Body of pancreas (tissue), 4 donors: ENCODE measurements at regions not wholly inside any gene's neighbourhood (a gene's known extent, or its start where the extent isn't known, plus 50 kb on each side); places are given as distances from the start of the nearest gene placed in this dataset.

Experiments used
- POLR2A ChIP-seq, 3 donors: fragments of 450-650 bp; IDR thresholded peaks; one replicate each; pipeline ENCODE4 v1.6.1; 2016; ENCODE audit warnings: antibody characterized with exemption in 3 of 3, mild to moderate bottlenecking in 2 of 3
- TF ChIP-seq, protein P1 (sequence below), 7 experiments: fragments of 450-650 bp in 4 of 7; fragments of 200-600 bp in 3 of 7; sonication (generic) in 3 of 7; IDR thresholded peaks; one replicate each; pipeline ENCODE4 v1.5.1; 2016 to 2019; ENCODE audit warnings: antibody characterized with exemption in 7 of 7

DNA sequence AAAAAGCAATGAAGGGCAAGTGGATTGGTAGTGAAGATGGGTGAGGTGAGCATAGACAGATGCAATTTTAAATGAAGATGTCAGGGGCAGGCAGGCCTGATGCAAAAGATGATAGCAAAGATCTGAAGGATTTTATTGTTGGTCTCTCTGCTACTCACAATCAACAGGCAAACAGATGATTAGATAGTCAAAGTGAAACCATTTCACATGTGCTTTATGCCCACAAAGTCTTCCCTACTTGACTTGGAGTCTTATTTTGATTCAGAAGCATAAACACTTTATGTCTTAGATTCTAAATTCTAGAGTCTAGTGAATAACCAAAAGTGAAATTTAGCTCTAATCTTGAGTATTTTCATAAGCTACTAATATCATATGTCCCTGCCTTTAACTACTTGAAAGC is 153.8 kb upstream of the HNRNPA3 start:
- TF ChIP-seq, protein P1, sequence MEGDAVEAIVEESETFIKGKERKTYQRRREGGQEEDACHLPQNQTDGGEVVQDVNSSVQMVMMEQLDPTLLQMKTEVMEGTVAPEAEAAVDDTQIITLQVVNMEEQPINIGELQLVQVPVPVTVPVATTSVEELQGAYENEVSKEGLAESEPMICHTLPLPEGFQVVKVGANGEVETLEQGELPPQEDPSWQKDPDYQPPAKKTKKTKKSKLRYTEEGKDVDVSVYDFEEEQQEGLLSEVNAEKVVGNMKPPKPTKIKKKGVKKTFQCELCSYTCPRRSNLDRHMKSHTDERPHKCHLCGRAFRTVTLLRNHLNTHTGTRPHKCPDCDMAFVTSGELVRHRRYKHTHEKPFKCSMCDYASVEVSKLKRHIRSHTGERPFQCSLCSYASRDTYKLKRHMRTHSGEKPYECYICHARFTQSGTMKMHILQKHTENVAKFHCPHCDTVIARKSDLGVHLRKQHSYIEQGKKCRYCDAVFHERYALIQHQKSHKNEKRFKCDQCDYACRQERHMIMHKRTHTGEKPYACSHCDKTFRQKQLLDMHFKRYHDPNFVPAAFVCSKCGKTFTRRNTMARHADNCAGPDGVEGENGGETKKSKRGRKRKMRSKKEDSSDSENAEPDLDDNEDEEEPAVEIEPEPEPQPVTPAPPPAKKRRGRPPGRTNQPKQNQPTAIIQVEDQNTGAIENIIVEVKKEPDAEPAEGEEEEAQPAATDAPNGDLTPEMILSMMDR (IDR thresholded peaks at IDR 0.05) = no peak
- no peak for TF ChIP-seq POLR2A (IDR thresholded peaks at IDR 0.05)
